Psoas muscle (tissue), 7 donors: ENCODE measurements at regions not wholly inside any gene's neighbourhood (a gene's known extent, or its start where the extent isn't known, plus 50 kb on each side); places are given as distances from the start of the nearest gene placed in this dataset.

Experiments
- ATAC-seq, 4 donors: fragments of 200-7000 bp; cut with Tn5 transposase; one replicate each; pipeline ENCODE4 v1.9.1; 2020; ENCODE audit warnings: moderate library complexity in 3 of 4, mild to moderate bottlenecking in 2 of 4
- DNase-seq, 2 donors: peaks; one replicate each; pipeline ENCODE4 v3.0.0-alpha.2; 2020
- H3K27ac ChIP-seq: fragments of 200-600 bp; one replicate; pipeline ENCODE4 v1.8.0; 2022
- H3K27me3 ChIP-seq, 3 donors: fragments of 200-600 bp in 1 of 3; one replicate each; pipeline versions ENCODE4 v1.6.1 to v1.8.0; 2013 to 2022; ENCODE audit warnings: low read length in 2 of 3, mild to moderate bottlenecking in 2 of 3, moderate library complexity in 1 of 3; ENCODE audit not compliant: insufficient read depth in 3 of 3
- H3K36me3 ChIP-seq, 2 donors: fragments of 200-600 bp in 1 of 2; one replicate each; pipeline versions ENCODE4 v1.6.1 to v1.8.0; 2013 to 2022; ENCODE audit warnings: low read depth in 1 of 2, mild to moderate bottlenecking in 1 of 2, moderate library complexity in 1 of 2; ENCODE audit not compliant: insufficient read depth in 1 of 2
- H3K4me1 ChIP-seq: fragments of 200-600 bp; one replicate; pipeline ENCODE4 v1.8.0; 2022
- H3K4me3 ChIP-seq: fragments of 200-600 bp; one replicate; pipeline ENCODE4 v1.8.0; 2022; ENCODE audit warnings: mild to moderate bottlenecking
- H3K9me3 ChIP-seq: fragments of 200-600 bp; one replicate; pipeline ENCODE4 v1.8.0; 2022
- CTCF ChIP-seq: fragments of 200-600 bp; IDR thresholded peaks from one replicate; pipeline ENCODE4 v1.8.0; 2022; ENCODE audit warnings: antibody characterized with exemption
- WGBS, 3 donors: extraction: QIAGEN DNeasy Blood & Tissue Kit; methylation state at CpG; one replicate each; pipeline versions ENCODE4 v1.1.6 to v1.1.7; 2013; 5-methylcytosine and 5-hydroxymethylcytosine counted together
- intact Hi-C, 2 donors: fragments of 100-400 bp; cut with DNase I; formaldehyde crosslinking; loops; one replicate each; pipeline versions ENCODE4 v1.11.0 to v1.14.2; 2022
- donor health status: healthy with polysubstance abuse.
- donor health status: DM: no; HTN: no; CAD: no; lungs with moderate emphysema.
- donor health status: Bipolar disorder and iron deficiency.
- donor health status: healthy.
- donor health status: DM: yes; HTN: yes; CAD: no.
- donor health status: DM: no; HTN: no; CAD: no.
- donor health status: DM: yes; HTN: yes; CAD: no.

- Histone ChIP-seq H3K27me3 (no peaks in the 10 kb centered on the region), H3K4me1 (peaks cover 15% of the 10 kb centered on the region), H3K9me3 (no peaks in the 10 kb centered on the region), H3K4me3 (no peak overlapping the region), H3K27ac (no peak overlapping the region), H3K36me3 (no peaks in the 10 kb centered on the region)
- no peak for TF ChIP-seq CTCF
- DNase-seq (no peak), ATAC-seq (no peak)
- WGBS, 3 donors, result 51 to 66% (median 64%) methylated on average over 4 of the region's 4 CpGs
- intact Hi-C loops, result loop anchor here in 1 of 2 donors (5.0 kb wide), 1 partner anchor 108 kb away; no protein-coding TSS in a partner anchor
Observed at GRCh38 chr2:136235546-136235945, 117.6 kb upstream of the CXCR4 start.

- intact Hi-C loops, result no loop called here
- H3K4me1 ChIP-seq, result peaks cover 15% of the 10 kb centered on the region
- H3K4me3 ChIP-seq, result no peak overlapping the region
- no peaks in the 10 kb centered on the region for H3K27me3 ChIP-seq
- H3K36me3 ChIP-seq, result no peaks in the 10 kb centered on the region
- 86 to 89% (median 88%) methylated on average over 7 of the region's 7 CpGs for WGBS, 3 donors
- no peaks in the 10 kb centered on the region for H3K9me3 ChIP-seq
- no peak for TF ChIP-seq CTCF
- no peak for ATAC-seq
- H3K27ac ChIP-seq, result no peak overlapping the region
- DNase-seq, result no peak
Observed at GRCh38 chr2:136234261-136234660, 116.3 kb upstream of the CXCR4 start.

GRCh38 chr2:136233298-136233697 is 115.3 kb upstream of the CXCR4 start:
- Histone ChIP-seq H3K4me3 (no peak overlapping the region), H3K36me3 (no peaks in the 10 kb centered on the region), H3K27me3 (no peaks in the 10 kb centered on the region), H3K27ac (no peak overlapping the region), H3K4me1 (peaks cover 6% of the 10 kb centered on the region), H3K9me3 (no peaks in the 10 kb centered on the region)
- DNase-seq (no peak), ATAC-seq (no peak)
- intact Hi-C loops, result no loop called here
- no peak for TF ChIP-seq CTCF

- DNase-seq (no peak), ATAC-seq (no peak)
- Histone ChIP-seq H3K27me3 (no peaks in the 10 kb centered on the region), H3K9me3 (no peaks in the 10 kb centered on the region), H3K36me3 (no peaks in the 10 kb centered on the region), H3K27ac (no peak overlapping the region), H3K4me3 (no peak overlapping the region), H3K4me1 (peaks cover under 1% of the 10 kb centered on the region)
- TF ChIP-seq CTCF, result no peak
- 49 to 52% (median 49%) methylated on average over 7 of the region's 7 CpGs for WGBS, 3 donors
- intact Hi-C loops, result no loop called here
Observed at GRCh38 chr2:136232456-136233172, 114.7 kb upstream of the CXCR4 start.

- WGBS, 3 donors, result 44 to 47% (median 47%) methylated on average over 5 of the region's 5 CpGs
- H3K4me3 ChIP-seq, result no peak overlapping the region
- no peak for TF ChIP-seq CTCF
- DNase-seq, result no peak
- no peak for ATAC-seq
- H3K36me3 ChIP-seq, result no peaks in the 10 kb centered on the region
- no peaks in the 10 kb centered on the region for H3K9me3 ChIP-seq
- no peaks in the 10 kb centered on the region for H3K4me1 ChIP-seq
- intact Hi-C loops, result no loop called here
- H3K27me3 ChIP-seq, result no peaks in the 10 kb centered on the region
- no peak overlapping the region for H3K27ac ChIP-seq
Observed at GRCh38 chr2:136230464-136230863, 112.5 kb upstream of the CXCR4 start.
